Activated CD4-positive, alpha-beta T cell treated with anti-CD3 and anti-CD28 coated beads, Interleukin-2, amount 50 U/mL, for 16 hours (primary cell): ENCODE measurements at regions not wholly inside any gene's neighbourhood (a gene's known extent, or its start where the extent isn't known, plus 50 kb on each side); places are given as distances from the start of the nearest gene placed in this dataset.
A peak's percentile ranks its signal among the peaks of the same experiment; 100 is the strongest.
"Not testable (repeated sequence)": the region's sequence is repeated elsewhere in the genome, so short reads cannot be mapped to it uniquely, and the experiment has no call there.

ENCODE experiments used
- DNase-seq: peaks from one replicate; pipeline ENCODE4 v3.0.0-alpha.2; 2020

DNA sequence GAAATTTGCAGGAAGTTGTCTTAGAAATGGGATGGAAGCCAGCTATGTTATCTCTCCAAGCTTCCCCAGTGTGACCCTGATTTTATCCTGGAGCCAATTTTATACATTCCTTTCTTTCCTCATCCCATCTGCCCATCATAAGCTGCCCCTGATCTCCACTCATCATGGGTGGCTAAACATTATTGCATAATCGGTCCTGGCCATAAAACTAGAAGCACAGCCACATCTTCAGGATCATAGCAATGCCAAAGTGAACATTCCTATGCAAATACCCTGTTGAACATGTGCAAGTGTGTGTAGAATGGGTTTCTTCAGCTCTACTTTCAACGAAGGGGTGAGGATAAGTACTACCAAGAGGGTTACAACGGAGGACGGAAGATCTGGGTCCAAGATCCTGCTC lies 50.6 kb upstream of the COG2 start:
- no peak for DNase-seq

DNA sequence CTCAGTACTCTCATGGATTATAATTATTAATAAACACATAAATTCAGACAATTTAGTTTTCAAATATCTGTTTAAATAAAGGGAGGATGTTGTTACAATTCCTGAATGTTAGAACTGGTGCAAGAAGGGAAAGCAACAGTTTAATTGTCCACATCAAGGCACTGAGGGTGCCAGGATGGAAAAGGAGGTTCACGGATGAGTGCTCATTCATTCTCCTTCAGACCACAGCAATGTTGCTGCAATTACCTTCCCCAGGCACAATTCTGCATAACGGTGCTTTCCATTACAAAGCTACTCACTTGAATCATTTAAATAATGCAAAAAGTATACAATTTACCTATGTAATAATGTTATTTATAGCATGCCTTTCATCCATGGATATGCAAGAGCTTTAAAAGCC lies 52.3 kb upstream of the COG2 start:
- no peak for DNase-seq

DNA sequence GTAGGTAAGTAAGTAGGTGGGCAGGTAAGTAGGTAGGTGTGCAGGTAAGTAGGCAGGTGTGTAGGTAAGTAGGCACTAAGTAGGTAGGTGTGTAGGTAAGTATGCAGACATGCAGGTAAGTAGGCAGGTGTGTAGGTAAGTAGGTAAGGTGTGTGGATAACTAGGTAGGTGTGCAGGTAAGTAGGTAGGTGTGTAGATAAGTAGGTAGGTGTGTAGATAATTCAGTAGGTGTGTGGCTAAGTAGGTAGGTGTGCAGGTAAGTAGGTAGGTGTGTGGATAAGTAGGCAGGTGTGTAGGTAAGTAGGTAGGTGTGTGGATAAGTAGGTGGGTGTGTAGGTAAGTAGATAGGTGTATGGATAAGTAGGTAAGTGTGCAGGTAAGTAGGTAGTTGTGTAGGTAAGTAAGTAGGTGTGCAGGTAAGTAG lies 53.9 kb upstream of the COG2 start:
- no peak for DNase-seq

DNA sequence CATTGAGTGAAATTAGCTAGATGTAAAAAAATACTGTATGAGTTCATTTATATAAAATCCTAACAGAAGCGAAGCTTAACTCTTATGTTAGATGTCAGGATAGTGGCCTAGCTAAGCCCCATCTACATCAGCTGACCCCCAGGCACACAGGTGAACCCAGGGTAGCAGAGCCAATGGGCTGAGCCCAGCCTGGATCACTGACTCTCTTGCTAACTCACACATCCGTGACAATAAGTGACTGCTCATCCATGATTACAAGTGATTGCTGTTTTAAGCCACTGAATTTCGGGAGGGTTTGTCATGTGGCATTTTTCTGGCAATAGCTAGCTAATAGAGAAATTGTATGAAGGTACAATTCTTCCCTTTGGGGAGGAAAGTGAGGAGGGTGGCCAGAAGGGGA lies 55.2 kb upstream of the COG2 start:
- no peak for DNase-seq

DNA sequence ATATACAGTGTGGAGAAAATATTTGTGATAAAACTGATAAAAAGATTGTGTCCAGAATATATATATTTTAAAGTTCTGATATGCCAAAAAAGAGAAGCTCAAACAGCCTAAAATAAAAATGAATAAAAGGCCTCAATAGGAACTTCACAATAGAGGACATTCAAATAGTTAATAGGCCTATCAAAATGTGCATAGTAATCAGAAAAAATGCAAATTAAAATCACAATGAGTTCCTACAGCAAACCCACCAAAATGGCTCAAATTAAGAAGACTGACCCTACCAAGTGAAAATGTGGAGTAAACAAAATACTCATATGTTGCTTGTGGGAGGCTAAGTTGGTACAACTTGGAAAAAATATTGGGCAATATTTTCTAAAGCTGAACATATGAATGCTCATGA lies 57.6 kb upstream of the COG2 start:
- no peak for DNase-seq

DNA sequence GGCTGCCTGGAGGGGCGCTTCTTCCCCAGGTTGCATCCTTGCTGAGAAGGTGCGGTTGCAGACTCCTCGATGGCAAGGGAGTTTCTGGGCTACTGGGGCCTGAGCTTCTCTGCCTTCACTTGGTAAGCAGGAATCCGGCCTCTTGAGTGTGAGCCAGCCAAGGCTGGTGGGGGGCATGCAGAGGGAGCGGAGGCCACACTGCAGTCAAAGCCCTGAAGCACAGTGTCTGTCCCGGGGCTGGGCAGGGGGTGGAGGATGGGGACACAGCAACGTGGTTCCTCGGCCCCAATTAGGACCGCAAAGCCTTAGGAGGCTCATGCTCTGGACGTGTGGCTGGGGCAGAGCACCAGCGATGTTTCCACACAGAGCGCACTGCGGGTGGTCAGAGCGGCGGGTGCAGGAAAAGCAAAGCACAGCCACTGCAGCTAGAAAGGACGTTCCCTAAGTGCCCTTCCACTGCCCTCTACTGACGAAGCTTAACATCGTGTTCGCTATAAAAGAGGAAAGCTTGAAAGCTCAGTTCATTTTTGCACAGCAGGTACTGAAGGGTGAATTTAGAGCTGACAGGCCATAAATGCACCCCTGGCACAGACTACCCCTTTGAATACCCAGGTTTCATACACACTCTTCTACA lies 60.7 kb upstream of the COG2 start:
- no peak for DNase-seq

DNA sequence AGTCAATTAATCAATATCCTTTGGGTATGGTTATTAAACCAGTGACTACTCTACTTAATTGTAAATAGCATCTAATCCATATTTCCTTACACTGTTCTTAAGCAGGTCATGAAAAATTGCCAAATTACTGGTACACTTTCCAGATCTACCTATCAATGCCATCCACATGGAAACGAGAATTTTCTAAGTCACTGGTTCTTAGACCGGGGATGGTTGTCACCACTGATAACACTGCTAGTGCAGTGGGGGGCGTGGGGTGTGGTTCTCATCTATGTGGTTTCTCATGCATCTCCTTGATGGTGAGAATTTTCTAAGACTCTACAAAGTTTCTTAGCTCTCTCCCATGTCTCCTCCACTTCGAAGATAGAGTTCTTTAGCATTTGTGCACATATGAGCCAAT lies 63.7 kb upstream of the COG2 start:
- no peak for DNase-seq

DNA sequence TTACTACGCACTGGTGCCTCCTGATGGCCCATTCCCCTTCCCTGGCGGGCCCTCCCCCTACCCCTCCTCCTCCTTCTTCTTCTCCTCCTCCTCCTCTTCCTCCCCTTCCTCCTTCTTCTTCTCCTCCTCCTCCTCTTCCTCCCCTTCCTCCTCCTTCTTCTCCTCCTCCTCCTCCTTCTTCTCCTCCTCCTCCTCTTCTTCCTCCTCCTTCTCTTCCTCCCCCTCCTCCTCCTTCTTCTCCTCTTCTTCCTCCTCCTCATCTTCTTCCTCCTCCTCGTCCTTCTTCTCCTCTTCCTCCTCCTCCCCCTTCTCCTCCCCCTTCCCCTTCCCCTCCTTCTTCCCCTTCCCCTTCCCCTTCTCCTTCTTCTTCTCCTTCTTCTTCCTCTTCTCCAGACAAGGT lies 64.7 kb upstream of the COG2 start:
- no peak for DNase-seq

DNA sequence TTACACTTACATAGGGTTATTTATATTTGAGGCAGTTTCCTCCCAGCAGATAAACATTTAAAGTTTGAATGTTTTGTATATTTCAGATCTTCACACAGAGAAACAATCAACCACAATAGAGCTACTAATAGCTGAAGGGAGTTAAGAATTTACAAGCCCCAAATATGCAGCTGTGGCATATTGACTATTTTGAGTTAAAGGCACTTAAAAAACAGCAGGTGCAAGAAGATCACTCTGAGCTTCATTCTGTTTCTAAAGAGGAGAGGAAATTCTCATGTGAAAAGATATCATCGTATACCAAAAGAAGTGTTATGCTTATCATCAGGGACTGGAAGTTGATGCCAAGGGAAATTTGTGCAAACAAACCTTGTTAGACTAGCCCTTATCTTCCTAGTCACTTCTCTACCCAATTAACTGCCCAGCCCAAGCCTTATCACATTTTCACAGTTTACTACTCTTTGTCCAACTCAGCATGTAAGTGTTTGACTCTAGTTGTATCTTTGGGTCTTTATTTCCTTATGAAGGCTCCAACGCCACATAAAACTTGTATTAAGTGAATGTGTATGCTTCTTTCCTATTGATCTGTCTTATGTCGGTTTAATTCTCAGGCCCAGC lies 66.3 kb upstream of the COG2 start:
- no peak for DNase-seq

DNA sequence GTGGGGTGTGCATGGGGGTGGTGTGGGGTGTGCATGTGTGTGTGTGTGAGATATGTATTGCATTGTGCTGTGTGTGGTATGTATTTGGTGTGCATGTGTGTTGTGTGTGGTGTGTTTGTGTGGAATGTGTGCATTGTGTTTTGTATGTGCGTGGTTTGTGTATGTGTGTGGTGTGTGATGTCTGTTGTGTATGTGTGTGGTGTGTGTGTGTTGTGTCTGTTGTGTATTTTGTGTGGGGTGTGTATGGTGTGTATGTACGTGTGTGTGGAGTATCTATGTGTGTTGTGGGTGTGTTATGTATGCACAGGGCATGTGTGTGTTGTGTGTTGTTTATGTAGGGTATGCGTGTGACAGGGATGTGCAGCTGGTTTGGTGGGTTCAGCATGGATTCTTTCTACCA lies 67.8 kb upstream of the COG2 start:
- no peak for DNase-seq

DNA sequence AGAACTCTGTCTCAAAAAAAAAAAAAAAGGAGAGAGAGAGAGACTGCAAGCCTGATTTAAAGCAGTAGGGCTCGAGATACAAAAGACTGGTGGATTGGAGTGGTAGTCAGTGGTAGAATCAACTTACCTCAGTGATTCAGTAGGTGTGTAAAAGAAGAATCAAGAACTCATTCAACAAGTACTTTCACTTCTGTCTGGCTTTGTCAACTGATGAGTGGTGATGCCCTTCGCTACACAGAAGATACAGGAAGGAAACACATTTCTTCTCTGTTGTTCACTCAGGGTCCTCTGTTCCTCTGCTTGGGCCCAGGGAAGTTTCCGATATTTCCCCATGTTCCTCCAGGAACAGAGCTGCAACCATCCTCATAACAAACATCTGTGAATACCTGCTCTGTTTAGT lies 68.6 kb upstream of the COG2 start:
- no peak for DNase-seq

DNA sequence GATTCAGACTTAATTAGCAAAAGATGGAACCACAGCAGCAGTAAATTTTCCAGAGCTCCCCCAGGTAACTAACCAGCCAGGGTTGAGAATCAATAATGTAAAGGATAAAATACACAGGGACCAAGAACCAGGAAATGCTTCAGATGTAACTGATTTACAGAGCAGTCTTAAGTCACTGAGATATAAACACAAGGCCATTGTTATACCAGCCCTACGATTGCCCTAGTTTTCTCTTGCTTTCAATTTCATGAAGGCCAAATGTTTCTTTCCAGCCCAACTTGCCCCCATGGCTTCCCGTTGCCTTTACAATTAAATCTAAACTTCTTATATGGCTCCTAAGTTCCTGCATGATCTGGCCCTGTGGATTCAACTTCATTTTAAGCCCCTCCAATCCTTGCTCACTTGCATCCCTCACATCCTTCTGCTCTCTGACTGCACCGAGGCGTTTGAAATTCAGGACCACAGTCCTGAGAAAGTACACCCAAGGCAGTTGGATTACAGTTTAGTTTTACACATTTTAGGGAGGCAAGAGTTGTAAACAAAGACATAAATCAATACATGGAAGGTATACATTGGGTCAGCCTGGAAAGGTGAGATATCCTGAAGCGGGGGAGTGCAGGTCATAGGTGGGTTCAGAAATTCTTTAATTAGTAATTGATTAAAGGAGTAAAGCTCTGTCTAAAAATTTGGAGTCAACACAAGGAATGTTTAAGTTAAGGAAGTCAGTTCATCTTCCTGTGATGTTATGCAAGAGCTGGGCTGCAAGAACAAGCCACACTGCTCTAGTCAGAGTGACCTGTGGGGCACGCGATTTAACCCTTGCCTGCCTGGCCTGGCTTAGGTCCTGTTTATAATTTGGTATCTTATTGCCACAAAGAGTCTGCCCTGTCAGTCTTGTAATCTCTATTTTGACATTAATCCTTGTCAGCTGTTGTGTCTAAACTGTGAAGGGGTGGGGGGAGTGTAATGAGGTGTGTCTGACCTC lies 69.9 kb upstream of the COG2 start:
- no peak for DNase-seq

DNA sequence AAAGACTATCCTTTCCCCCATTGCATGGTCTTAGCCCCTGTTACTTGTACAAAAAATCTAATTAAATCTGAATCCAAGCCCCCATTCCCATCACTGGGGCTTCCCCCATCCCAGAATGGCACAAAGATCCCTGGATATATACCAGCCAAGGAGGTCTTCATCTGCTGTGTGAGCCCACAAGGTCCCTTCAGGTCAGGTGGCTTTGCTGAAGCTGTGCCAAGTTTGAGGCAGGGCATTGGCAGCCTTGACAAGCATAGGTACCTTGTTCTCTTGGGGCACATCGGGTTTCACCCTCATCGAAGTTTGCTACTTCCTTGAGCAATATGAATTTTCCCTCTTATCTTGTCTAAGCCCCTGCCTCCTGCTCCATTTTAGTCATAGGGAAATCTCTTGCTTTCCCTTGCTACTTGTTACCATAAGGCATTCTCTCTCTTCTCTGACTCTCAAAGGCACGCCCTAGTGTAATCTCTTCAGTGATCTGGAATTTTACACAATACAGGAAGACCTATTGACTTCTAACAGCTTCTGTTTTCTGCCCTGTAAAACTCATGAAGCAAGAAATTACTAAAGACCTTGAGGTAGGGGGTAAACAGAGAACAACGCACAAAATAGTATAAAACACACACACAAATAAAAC lies 71.4 kb upstream of the COG2 start:
- no peak for DNase-seq

DNA sequence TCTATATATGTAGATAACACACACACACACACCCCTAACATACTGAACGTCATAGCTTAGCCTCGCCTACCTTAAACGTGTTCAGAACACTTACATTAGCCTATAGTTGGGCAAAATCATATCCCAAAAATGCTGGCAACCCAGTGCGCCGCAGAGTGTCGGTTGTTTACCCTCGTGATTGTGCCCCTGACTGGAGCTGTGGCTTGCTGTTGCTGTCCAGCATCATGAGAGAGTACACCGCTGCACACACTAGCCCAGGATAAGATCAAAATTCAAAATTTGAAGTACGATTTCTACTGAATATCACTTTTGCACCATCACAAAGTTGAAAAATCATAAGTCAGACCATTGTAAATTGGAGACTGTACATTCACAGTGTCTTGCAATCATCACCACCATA lies 73.1 kb upstream of the COG2 start:
- no peak for DNase-seq

DNA sequence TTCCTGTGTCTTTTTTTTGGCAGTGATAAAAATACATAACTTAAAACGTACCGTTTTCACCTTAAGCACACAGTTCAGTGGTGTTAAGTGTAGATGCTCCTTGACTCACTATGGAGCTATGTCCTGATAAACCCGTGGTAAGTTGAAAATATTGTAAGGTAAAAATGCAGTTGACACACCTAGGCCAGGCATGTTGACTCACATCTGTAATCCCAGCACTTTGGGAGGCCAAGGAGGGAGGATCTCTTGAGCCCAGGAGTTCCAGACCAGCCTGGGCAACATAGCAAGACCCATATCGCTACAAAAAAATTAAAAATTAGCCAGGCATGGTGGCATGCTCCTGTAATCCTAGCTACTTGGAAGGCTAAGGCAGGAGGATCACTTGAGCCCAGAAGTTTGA lies 73.6 kb upstream of the COG2 start:
- DNase-seq = no peak

DNA sequence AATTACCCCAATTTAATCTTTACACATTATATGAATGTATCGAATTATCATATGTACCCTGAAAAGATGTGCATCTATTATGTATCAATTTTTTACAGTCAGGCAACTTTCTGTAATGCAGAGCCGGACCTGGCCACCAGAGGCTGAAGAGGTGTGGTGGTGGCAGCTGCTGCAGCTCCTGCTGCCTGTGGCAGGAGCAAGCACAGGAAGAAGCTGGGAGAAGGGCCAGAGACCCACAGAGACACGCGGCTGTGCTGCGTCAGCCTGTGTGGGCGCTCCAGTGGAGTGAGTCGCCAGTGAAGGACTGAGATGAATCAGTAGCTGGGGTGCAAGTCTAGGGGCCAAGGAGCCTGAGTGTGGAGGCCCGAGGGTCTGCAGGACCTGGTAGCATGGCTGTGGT lies 74.3 kb upstream of the COG2 start:
- peak; percentile 7 for DNase-seq

DNA sequence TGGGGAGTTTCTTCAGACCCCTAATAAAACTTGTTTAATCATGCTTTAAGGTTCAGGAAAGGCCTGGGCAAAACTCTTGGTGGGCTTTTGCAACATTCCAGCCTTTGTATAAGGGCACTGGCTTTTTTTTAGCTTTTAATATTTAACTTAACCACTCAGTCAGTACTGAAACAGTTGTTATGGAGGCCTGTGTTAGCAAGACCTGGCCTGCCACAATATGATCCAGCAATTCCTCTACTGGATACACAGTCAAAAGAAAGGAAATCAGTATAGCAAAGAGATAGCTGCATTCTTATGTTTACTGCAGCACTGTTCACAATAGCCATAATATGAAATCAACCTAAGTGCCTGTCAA lies 75.1 kb upstream of the COG2 start:
- DNase-seq = no peak

DNA sequence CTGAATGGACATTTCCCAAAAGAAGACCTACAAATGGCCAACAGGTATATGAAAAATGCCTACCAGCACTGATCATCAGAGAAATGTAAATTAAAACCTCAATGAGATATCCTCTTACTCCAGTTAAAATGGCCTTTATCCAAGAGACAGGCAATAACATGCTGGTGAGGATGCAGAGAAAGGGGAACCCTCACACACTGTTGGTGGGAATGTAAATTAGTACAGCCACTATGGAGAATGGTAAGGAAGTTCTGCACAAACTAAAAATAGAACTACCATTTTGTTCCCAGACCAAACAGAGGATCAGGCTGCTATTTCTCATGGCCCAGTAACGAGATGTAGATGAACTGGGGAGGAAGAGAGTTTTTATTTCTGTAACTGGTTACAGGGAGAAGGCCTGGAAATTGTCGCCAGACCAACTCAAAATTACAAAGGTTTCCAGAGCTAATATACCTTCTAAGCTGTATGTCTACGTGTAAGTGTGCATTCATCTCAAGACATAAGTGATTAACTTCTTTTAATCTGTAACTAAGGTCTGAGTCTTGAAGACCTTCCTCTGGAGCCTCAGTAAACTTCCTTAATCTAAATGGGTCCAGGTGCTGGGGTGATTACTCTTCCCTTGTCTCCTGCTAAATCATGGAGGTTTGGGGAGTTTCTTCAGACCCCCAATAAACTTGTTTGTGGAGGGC lies 75.6 kb upstream of the COG2 start:
- not testable (repeated sequence) for DNase-seq

DNA sequence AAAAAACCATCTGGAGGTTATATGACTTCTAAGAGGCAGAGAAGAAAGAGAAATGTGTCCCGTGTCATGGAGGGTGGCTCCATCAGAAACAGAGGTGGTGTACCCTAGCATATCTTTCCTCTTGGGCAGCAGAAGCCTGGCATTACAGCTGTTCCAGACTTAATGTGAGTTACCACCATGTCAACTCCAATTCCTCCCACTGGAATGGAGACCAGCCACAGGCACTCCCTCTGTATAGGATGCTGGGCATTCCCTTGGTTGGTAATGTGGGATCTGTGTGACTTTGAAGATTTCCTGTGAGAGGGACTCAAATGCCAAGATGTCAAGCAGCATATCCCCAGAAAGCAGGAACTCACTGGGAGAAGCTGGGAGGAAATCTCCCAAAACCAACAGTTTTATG lies 77.1 kb upstream of the COG2 start:
- DNase-seq = no peak

DNA sequence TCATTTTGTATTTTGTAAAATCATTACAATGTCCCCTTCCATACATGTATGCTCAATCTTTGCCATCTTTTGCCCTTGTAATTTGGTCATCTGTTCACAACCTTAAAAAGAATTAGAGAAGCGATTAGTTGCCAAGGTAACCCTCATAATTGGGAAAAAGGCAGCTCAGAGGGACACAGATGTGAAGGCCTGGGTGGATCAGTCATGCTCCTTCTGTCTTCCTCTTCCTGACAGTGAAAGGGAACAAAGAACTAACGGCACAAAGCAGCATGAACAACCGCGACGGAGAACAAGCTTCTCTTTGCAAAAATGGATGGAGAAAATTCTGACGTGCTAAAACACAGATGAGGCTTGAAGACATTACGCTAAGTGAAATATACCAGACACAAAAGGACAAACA lies 78.7 kb upstream of the COG2 start:
- no peak for DNase-seq

DNA sequence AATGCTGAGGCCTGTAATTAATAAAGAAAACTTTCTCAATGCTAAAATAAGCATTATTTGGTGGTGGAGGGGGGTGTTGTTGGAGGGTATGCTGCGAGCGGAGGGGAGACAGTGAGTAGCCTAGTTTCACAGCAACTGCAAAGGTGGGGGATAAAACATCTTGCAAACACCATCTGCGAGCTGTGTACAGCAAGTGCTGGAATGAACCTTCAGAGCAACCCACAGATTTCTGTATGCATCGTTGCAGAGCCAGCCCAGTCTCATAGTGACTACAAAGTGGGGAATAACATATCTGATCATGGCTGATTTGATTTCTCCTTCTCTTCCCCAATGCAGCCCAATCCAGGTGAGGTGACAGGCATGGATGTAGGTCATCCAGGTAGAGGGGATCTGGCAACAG lies 80.7 kb upstream of the COG2 start:
- DNase-seq = no peak

DNA sequence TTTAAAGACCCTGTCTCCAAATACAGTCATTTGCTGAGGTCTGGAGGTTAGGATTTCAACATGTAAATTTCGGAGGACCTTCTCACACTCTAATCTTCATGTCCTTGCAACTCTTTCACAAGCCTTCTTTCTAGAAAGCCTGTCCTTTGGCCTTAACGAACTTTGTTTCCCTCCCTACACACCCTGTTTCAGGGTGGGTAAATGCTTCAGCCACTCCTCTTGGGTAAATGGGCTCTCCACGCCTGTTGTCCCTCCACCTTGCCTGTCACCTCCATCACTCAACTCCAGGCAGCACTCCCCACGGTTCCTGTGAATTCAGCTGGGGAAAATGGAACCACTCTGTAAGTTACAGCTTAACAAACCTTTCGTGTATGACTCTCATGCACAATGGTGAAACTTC lies 84.0 kb upstream of the COG2 start:
- DNase-seq = no peak

DNA sequence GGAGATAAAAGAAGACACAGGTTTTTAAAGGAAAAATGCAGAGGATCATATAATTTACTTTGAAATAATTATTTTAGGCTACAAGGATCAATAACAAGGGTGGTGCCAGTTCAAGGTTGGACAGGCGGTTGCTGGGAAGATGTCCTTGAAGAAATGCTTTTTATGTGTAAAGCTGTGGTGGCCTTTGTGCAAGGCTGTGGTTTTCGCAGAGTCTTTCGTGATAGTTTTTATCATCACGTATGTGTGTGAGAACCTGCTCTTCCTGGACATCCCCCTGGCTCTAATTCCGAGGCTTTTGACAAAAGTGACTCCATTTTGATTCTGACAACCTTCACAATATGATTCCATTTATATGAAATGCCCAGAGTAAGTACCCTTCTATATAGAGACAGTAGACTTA lies 85.8 kb upstream of the COG2 start:
- DNase-seq = no peak
